ENCODE measurements at regions not wholly inside any gene's neighbourhood (a gene's known extent, or its start where the extent isn't known, plus 50 kb on each side); places are given as distances from the start of the nearest gene placed in this dataset.
A peak's percentile ranks its signal among the peaks of the same experiment; 100 is the strongest.

DNA sequence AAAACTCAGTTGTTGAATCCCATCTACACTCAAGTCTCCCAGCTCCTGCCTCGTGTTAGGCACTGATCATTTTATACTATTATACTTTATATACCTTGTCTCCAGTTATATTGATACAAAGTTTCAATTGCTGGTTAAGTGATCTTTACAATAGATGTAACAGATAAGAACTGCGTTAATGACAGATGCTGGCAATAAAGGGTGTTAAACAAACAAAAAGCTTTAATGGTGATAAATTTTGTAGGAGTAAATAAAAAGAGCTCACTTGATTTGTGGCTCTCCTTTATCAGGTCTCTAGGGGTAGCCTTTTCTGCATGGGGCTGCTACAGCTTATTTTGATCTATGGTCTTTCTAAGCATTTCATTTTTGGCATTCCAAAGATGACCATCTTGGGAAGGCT lies 106.9 kb upstream of the GAREM1 start:
- Histone ChIP-seq H3K27me3 (replicated peaks) (no peaks in the 10 kb centered on the region), H3K27ac (no peak overlapping the region), H3K4me3 (ENCODE audit: low read depth, low read length) (no peak overlapping the region), H3K36me3 (replicated peaks) (no peaks in the 10 kb centered on the region)
- in situ Hi-C loops (cut with HindIII; ENCODE audit: low pct_ligation_motif_present, low sequenced_read_pairs) = no loop called here
- TF ChIP-seq, protein P1, sequence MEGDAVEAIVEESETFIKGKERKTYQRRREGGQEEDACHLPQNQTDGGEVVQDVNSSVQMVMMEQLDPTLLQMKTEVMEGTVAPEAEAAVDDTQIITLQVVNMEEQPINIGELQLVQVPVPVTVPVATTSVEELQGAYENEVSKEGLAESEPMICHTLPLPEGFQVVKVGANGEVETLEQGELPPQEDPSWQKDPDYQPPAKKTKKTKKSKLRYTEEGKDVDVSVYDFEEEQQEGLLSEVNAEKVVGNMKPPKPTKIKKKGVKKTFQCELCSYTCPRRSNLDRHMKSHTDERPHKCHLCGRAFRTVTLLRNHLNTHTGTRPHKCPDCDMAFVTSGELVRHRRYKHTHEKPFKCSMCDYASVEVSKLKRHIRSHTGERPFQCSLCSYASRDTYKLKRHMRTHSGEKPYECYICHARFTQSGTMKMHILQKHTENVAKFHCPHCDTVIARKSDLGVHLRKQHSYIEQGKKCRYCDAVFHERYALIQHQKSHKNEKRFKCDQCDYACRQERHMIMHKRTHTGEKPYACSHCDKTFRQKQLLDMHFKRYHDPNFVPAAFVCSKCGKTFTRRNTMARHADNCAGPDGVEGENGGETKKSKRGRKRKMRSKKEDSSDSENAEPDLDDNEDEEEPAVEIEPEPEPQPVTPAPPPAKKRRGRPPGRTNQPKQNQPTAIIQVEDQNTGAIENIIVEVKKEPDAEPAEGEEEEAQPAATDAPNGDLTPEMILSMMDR (IDR thresholded peaks at IDR 0.05; ENCODE audit: low read depth, low read length, missing control alignments) = no peak
- DNase-seq = no peak

GRCh38 chr18:32576296-32576916 lies 105.7 kb upstream of the GAREM1 start:
- in situ Hi-C loops (cut with HindIII; ENCODE audit: low pct_ligation_motif_present, low sequenced_read_pairs) = no loop called here
- TF ChIP-seq, protein P1 (IDR thresholded peaks at IDR 0.05; ENCODE audit: low read depth, low read length, missing control alignments) = peak; percentile 77
- Histone ChIP-seq H3K36me3 (replicated peaks) (no peaks in the 10 kb centered on the region), H3K27me3 (replicated peaks) (no peaks in the 10 kb centered on the region), H3K27ac (no peak overlapping the region), H3K4me3 (ENCODE audit: low read depth, low read length) (no peak overlapping the region)
- peak; percentile 8 for DNase-seq

- no peak overlapping the region for H3K4me3 ChIP-seq (ENCODE audit: low read depth, low read length)
- DNase-seq = no peak
- TF ChIP-seq, protein P1 (IDR thresholded peaks at IDR 0.05; ENCODE audit: low read depth, low read length, missing control alignments) = no peak
- no peaks in the 10 kb centered on the region for H3K36me3 ChIP-seq (replicated peaks)
- no peak overlapping the region for H3K27ac ChIP-seq
- in situ Hi-C loops (cut with HindIII; ENCODE audit: low pct_ligation_motif_present, low sequenced_read_pairs) = no loop called here
- no peaks in the 10 kb centered on the region for H3K27me3 ChIP-seq (replicated peaks)
These were observed 96.3 kb upstream of the GAREM1 start for GRCh38 chr18:32566960-32567359.

DNA sequence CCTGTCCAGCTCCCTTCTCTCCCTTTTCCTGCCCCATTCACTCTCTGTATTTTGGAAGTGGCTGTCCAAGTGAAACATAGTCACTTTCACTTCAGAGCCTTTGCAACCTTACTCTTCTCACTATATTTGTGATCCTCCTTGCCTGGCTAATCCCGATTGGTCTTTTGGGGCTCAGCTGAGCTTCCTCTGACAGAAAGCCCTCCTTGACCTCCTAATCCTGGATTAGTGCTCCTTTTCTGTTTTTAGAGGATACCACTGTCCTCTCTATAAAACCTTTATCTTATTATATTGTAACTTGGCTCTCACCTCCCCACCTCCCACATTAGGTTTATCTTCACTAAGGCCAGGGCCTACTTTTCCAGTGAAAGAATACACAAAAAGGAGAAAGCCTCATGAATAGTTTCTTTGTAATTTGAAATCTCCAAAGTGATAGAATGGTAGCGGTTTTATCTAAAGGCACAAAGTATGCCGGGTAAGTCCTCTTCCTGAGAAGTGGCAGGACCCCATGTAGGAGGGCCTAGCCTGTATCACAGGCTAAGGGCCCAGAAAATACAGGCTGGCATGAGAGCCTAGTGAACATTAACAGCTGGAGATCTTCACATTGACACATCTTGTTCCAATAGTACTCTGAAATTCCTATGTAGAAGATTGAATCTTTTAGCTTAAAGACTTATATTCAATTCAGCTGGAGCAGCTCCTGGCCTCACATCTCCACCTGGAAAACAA lies 83.1 kb upstream of the GAREM1 start:
- no peak for DNase-seq
- Histone ChIP-seq H3K36me3 (replicated peaks) (no peaks in the 10 kb centered on the region), H3K27me3 (replicated peaks) (no peaks in the 10 kb centered on the region), H3K4me3 (ENCODE audit: low read depth, low read length) (no peak overlapping the region), H3K27ac (no peak overlapping the region)
- in situ Hi-C loops (cut with HindIII; ENCODE audit: low pct_ligation_motif_present, low sequenced_read_pairs) = no loop called here
- TF ChIP-seq, protein P1 (IDR thresholded peaks at IDR 0.05; ENCODE audit: low read depth, low read length, missing control alignments) = no peak

- no peak overlapping the region for H3K27ac ChIP-seq
- no peak overlapping the region for H3K4me3 ChIP-seq (ENCODE audit: low read depth, low read length)
- TF ChIP-seq, protein P1 (IDR thresholded peaks at IDR 0.05; ENCODE audit: low read depth, low read length, missing control alignments) = no peak
- H3K27me3 ChIP-seq (replicated peaks) = no peaks in the 10 kb centered on the region
- in situ Hi-C loops (cut with HindIII; ENCODE audit: low pct_ligation_motif_present, low sequenced_read_pairs) = no loop called here
- DNase-seq = no peak
- H3K36me3 ChIP-seq (replicated peaks) = no peaks in the 10 kb centered on the region
These were observed 82.5 kb upstream of the GAREM1 start for GRCh38 chr18:32553174-32553573.

Data from brain microvascular endothelial cell (primary cell).